GM21381 (cell line): ENCODE measurements at regions not wholly inside any gene's neighbourhood (a gene's known extent, or its start where the extent isn't known, plus 50 kb on each side); places are given as distances from the start of the nearest gene placed in this dataset.

ENCODE experiments used
- ATAC-seq: cut with Tn5 transposase; IDR thresholded peaks from one replicate; pipeline ENCODE4 v1.9.1; 2021; ENCODE audit warnings: mild to moderate bottlenecking, moderate library complexity; ENCODE audit not compliant: unreplicated experiment

- ATAC-seq = no peak
Observed at GRCh38 chr5:107155707-107156106, 515.0 kb downstream of the EFNA5 start.

DNA sequence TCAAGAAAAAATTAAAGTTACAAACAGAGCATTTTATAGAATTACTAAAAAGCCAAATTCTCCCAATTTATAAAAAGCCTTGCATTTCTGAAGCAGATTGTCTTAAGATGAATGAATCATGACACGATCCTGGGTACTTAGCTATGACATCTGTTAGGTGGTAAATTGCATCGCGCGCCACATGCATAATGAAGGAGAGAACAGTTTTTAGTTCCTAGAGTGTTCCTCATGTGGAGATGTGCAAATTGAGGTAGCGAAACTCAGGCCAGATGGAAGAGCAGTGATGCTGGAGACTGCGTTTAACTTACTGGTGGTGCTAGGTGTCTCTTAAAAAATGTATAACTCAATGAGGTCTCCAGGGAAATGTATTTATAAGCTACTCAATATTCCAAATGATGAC, 516.1 kb downstream of the EFNA5 start:
- no peak for ATAC-seq

GRCh38 chr5:107153283-107153682, 517.5 kb downstream of the EFNA5 start:
- ATAC-seq = no peak

- ATAC-seq = peak; percentile 93
Observed at GRCh38 chr5:107149243-107150005, 521.3 kb downstream of the EFNA5 start.

DNA sequence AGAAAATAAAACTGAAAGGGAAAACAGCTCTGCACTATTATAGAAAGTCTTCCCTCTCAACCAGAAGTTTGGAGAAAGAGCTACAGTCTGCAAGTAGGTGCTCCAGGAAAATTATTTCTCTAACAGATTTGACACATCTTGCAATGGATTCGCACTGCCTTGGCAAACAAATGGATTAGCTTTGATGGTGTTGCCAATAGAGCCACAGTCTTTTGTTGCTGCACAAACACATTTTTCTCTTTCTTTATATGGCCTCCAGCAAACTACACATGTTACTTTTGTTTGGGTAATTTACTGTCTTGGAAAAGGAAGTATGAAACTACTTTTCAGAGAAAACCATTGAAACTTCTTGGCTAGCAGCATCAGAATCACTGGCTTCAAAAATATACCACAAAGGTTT, 523.1 kb downstream of the EFNA5 start:
- no peak for ATAC-seq

DNA sequence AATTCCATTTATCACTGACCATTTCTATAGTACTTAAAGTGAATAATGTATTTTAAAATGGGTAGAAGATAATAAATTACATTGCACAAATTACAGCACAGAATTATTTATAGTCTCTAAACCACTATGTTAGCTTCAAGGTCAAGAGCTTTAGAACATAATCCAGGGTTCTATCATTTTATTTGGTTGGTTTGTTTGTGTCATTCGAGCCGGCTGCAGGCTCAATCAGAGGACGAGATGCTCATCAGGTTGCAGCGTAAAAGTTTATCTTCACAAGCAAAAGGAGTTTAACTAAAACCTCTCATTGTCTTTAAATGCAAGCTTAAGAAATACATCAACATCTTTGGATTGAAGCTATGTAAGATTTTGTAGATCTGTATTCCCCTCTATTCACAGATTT, 523.8 kb downstream of the EFNA5 start:
- no peak for ATAC-seq

- ATAC-seq = no peak
Observed at GRCh38 chr5:107135391-107135790, 535.3 kb downstream of the EFNA5 start.

GRCh38 chr5:107134931-107135330, 535.8 kb downstream of the EFNA5 start:
- no peak for ATAC-seq

DNA sequence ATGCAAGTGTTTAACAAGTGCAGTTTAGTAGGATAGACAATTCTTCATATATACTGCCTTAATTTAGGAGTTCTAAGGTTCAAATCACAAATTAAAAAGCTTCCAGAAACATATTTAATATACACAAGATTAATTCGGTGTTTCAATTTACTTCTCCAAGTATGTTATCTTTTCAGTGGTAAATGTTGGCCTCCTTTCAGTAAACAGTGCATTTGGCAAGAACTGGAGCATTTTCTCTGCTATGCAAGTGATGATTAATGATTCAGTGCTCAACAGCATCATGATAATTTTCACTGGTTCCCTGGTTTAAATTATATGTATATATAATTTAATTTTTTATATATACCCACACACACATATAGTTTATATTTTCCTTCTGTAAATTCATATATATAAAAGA, 541.7 kb downstream of the EFNA5 start:
- ATAC-seq = no peak

DNA sequence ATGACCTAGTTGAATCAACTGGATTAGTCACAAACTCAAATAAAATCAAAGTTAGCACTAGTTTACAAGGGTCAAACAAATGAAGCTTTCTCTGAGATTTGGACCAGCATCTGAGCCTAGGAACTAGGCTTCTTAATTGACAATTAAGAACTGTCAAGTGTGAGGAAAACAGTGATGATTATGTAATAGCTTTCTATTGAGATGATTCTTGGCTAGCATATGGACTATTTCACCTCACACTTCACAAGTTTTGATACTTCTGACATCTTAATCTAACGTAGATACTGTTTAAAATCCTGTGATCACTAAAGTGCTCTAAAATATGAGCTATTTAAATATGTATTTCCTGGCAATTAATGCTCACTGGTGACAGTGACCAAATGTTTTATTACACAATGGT, 542.9 kb downstream of the EFNA5 start:
- ATAC-seq = no peak

- ATAC-seq = no peak
Observed at GRCh38 chr5:107126341-107126740, 544.4 kb downstream of the EFNA5 start.

- no peak for ATAC-seq
Observed at GRCh38 chr5:107124376-107124775, 546.4 kb downstream of the EFNA5 start.

DNA sequence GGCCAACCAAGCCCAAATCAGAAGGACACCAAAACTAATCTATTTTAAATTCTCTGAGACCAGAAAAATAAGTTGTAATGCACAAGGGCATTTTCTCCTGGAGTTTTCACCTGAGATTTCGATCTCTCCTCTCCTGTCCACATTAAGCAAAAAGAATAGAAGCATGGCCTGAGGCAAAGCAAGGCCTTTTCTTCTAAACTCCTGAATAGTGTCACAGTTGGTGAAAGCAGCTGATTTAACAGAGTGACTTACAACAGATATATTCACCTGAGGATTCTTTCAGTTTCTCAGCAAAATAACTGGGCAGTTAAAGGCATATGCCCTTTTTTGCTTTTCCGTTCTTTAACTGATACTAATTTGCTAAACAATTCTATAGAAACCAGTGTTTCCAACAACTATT, 547.7 kb downstream of the EFNA5 start:
- ATAC-seq = no peak

- no peak for ATAC-seq
Observed at GRCh38 chr5:107121793-107122519, 548.8 kb downstream of the EFNA5 start.

DNA sequence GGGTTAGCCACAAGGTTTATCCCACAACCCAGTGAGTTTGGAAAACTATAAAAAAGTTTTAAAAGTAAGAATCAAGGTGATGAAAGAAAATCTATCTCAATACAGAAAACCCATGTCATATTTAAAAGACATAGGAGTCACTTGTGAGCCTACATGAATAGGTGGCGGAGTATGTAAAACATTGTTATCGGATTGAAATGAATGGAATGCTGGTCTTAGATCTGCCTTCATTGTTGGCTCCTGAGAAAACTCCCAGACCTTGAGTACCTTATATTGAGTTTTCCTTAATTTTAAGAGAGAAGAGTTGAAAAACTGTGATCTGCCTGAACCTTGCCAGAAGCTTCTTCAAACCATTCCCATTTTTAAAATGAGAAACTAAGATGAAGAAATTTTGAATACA, 551.1 kb downstream of the EFNA5 start:
- ATAC-seq = no peak

GRCh38 chr5:107118184-107119019, 552.3 kb downstream of the EFNA5 start:
- no peak for ATAC-seq

DNA sequence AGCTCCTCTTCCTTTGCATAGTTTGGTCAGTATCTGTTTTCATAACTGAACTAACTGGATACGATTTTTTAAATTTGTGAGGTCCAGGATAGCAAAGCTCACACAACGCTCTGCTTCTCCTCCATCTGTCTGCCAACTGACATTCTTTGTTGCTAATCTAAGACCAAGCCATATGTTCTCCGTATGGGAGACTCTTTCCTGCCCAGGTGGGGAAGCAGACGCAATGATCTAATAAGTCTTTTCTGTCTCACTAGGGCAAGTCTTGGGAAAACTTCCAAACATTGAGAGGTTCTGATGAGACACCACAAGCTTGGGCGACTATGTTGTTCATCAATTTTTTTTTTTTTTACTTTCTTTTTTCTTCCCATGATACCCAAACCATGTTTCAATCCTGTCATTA, 558.5 kb downstream of the EFNA5 start:
- ATAC-seq = no peak

GRCh38 chr5:107104040-107104995, 566.4 kb downstream of the EFNA5 start:
- ATAC-seq = peak; percentile 81

GRCh38 chr5:107103522-107103921, 567.2 kb downstream of the EFNA5 start:
- no peak for ATAC-seq

GRCh38 chr5:107100121-107100520, 570.6 kb downstream of the EFNA5 start:
- ATAC-seq = no peak
